NB4 (cell line): ENCODE measurements at regions not wholly inside any gene's neighbourhood (a gene's known extent, or its start where the extent isn't known, plus 50 kb on each side); places are given as distances from the start of the nearest gene placed in this dataset.

Experiments
- MYC ChIP-seq: IDR thresholded peaks from 2 replicates; pipeline ENCODE4 v1.6.1; 2011; ENCODE audit warnings: low read depth, low read length
- TF ChIP-seq, protein P1 (sequence below): IDR thresholded peaks from one replicate; pipeline ENCODE4 v1.5.1; 2012; ENCODE audit warnings: low read depth, low read length

DNA sequence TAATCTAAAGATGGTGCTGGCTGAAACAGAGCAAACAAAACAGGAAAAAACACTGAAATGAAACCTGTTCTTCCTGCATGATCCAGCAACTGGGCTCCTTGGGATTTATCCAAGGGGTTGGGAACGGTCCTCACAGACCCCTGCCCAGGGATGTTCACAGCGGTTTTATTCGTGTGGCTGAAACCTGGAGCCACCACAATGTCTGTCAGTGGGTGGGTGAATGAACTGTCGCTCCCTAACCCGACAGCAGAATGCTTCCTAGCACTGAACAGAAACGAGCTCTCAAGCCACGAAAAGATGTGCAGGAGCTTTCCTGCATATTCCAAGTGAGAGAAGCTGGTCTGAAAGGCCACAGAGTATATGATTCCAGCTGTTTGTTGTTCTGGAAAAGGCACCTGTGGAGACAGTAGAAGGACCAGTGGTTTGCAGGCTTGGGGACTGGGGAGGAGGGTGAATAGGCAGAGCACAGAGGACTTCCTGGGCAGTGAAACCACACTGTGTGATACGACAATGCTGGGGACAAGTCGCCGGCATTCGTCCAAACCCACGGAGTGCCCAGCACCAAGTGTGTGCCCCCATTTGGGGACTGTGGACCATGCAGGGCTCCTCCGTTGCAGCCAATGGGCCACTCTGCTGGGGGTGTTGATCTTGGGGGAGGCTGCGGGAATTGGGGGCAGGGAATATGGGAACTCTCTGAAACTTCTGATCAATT, 73.9 kb downstream of the TEX29 start:
- TF ChIP-seq, protein P1, sequence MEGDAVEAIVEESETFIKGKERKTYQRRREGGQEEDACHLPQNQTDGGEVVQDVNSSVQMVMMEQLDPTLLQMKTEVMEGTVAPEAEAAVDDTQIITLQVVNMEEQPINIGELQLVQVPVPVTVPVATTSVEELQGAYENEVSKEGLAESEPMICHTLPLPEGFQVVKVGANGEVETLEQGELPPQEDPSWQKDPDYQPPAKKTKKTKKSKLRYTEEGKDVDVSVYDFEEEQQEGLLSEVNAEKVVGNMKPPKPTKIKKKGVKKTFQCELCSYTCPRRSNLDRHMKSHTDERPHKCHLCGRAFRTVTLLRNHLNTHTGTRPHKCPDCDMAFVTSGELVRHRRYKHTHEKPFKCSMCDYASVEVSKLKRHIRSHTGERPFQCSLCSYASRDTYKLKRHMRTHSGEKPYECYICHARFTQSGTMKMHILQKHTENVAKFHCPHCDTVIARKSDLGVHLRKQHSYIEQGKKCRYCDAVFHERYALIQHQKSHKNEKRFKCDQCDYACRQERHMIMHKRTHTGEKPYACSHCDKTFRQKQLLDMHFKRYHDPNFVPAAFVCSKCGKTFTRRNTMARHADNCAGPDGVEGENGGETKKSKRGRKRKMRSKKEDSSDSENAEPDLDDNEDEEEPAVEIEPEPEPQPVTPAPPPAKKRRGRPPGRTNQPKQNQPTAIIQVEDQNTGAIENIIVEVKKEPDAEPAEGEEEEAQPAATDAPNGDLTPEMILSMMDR: no peak
- TF ChIP-seq MYC: no peak
